B cell (primary cell): ENCODE measurements at regions not wholly inside any gene's neighbourhood (a gene's known extent, or its start where the extent isn't known, plus 50 kb on each side); places are given as distances from the start of the nearest gene placed in this dataset.

ENCODE experiments used
- CTCF ChIP-seq: fragments of 200-600 bp; IDR thresholded peaks from one replicate; pipeline ENCODE4 v1.8.0; 2022; ENCODE audit warnings: antibody characterized with exemption, mild to moderate bottlenecking
- EZH2 ChIP-seq: IDR thresholded peaks from 2 replicates; pipeline ENCODE4 v1.6.1; 2012; ENCODE audit warnings: borderline replicate concordance, low read depth, mild to moderate bottlenecking, moderate library complexity, low read length; ENCODE audit not compliant: insufficient read depth, poor library complexity, severe bottlenecking

- TF ChIP-seq CTCF, result no peak
- no peak for TF ChIP-seq EZH2
These were observed 170.3 kb upstream of the SYT10 start for GRCh38 chr12:33609910-33610309.
